ENCODE measurements at regions not wholly inside any gene's neighbourhood (a gene's known extent, or its start where the extent isn't known, plus 50 kb on each side); places are given as distances from the start of the nearest gene placed in this dataset.

DNA sequence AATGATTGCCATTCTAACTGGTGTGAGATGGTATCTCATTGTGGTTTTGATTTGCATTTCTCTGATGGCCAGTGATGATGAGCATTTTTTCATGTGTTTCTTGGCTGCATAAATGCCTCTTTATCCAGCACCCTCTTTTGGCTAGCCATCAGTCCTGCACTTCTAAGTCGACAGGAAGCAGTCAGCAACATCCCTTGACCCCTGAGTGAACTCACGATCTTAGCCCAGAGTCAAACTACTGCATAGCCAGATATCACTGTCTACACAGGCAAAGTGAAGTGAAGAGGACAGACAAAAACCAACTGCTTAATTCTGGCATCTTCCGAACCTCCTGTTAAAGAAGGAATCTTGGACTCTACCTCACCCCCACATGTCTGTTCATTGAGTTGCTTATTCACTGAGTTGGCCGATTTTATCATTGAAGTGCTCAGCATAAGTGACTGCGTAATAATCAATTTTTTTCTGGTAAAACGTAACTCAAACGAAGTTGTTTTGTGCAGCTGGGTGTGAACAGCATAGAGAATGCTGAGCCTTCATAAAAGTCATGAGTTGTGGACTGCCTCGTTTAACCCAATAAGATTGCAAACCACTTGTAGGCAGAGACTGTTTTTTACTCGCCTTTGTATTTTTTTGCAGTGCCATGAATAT lies 304.2 kb downstream of the COG6 start:
- TF ChIP-seq POLR2A (IDR thresholded peaks at IDR 0.05; ENCODE audit: low read length) (no peak), GATA1 (IDR thresholded peaks at IDR 0.05; ENCODE audit: low read depth, low read length) (no peak)

Measured in erythroblast (primary cell).